HCT116 (cell line): ENCODE measurements at regions not wholly inside any gene's neighbourhood (a gene's known extent, or its start where the extent isn't known, plus 50 kb on each side); places are given as distances from the start of the nearest gene placed in this dataset.
"Not testable (repeated sequence)": the region's sequence is repeated elsewhere in the genome, so short reads cannot be mapped to it uniquely, and the experiment has no call there.

Experiments used
- ATAC-seq: fragments of 200-7000 bp; cut with Tn5 transposase; 2 replicates; pipeline ENCODE4 v1.9.1; 2020; ENCODE audit warnings: mild to moderate bottlenecking, moderate library complexity
- BruUV-seq: library from RNA; stranded (reverse); fragments of 400-500 nt; replicated peaks from 2 replicates; lab custom pipeline; 2021; lab: Mats Ljungman, UMichigan
- CTCF ChIA-PET: fragments of 300-600 bp; sonication (Branson Sonifier 250); formaldehyde crosslinking; loops from one replicate; lab custom pipeline; 2021; ENCODE audit warnings: antibody characterized with exemption; lab: Charles Lee
- POLR2A ChIA-PET: fragments of 300-600, 350-600 bp; sonication (Branson Sonifier 250); formaldehyde crosslinking; loops from one replicate; lab custom pipeline; 2021; ENCODE audit warnings: antibody characterized with exemption; lab: Charles Lee
- RAD21 ChIA-PET, 2 experiments: fragments of 300-600 bp; sonication (Branson Sonifier 250); formaldehyde crosslinking; loops; one replicate each; lab custom pipeline; 2023; ENCODE audit warnings: low total read pairs in 2 of 2; ENCODE audit not compliant: uncharacterized antibody in 2 of 2, unreplicated experiment in 2 of 2, low non-redundant PET in 1 of 2; lab: Charles Lee
- DNase-seq: peaks from one replicate; pipeline ENCODE4 v3.0.0-alpha.2; 2010; ENCODE audit warnings: low read depth, low spot score
- H2AFZ ChIP-seq: fragments of 200-600 bp; shearing (Covaris generic), sonication (generic); 2 replicates; pipeline ENCODE4 v1.6.1; 2017; ENCODE audit warnings: low read depth, mixed run types, mixed read lengths, antibody characterized with exemption, low read length; ENCODE audit not compliant: poor library complexity, severe bottlenecking
- H3K27ac ChIP-seq: 2 replicates; pipeline ENCODE4 v1.5.1; 2012; ENCODE audit warnings: low read depth, low read length
- H3K27me3 ChIP-seq: fragments of 200-600 bp; sonication (generic); 2 replicates; pipeline ENCODE4 v1.6.1; 2016; ENCODE audit warnings: mixed run types, low read length, mixed read lengths; ENCODE audit not compliant: insufficient read depth
- H3K36me3 ChIP-seq, 2 experiments: fragments of 200-500 bp in 1 of 2; fragments of 200-600 bp in 1 of 2; sonication (Bioruptor generic) in 1 of 2; sonication (generic) in 1 of 2; 2 replicates each; pipeline versions ENCODE4 v1.5.1 to v1.6.1; 2014 to 2016; ENCODE audit warnings: low read length in 2 of 2, inconsistent platforms in 1 of 2, mixed read lengths in 1 of 2, mixed run types in 1 of 2; ENCODE audit not compliant: insufficient read depth in 2 of 2, control insufficient read depth in 1 of 2
- H3K4me1 ChIP-seq, 2 experiments: fragments of 200-600 bp in 1 of 2; sonication (generic) in 1 of 2; 2 replicates each; pipeline versions ENCODE4 v1.5.1 to v1.6.1; 2012 to 2017; ENCODE audit warnings: low read length in 2 of 2, inconsistent platforms in 1 of 2, mild to moderate bottlenecking in 1 of 2, mixed read lengths in 1 of 2, mixed run types in 1 of 2, moderate library complexity in 1 of 2; ENCODE audit not compliant: insufficient read depth in 2 of 2, control insufficient read depth in 1 of 2
- H3K4me2 ChIP-seq: fragments of 200-600 bp; sonication (generic); 2 replicates; pipeline ENCODE4 v1.6.1; 2017; ENCODE audit warnings: mixed run types, low read length, mixed read lengths
- H3K4me3 ChIP-seq, 2 experiments: fragments of 200-600 bp in 1 of 2; sonication (generic) in 1 of 2; replicated peaks in 1 of 2; 2 replicates each; pipeline ENCODE4 v1.5.1; 2011 to 2016; ENCODE audit warnings: low read length in 2 of 2, control low read depth in 1 of 2, low read depth in 1 of 2, mild to moderate bottlenecking in 1 of 2, mixed read lengths in 1 of 2, mixed run types in 1 of 2
- H3K79me2 ChIP-seq: fragments of 200-600 bp; sonication (generic); 2 replicates; pipeline ENCODE4 v1.6.1; 2017; ENCODE audit warnings: mild to moderate bottlenecking, mixed run types, low read length, moderate library complexity, mixed read lengths; ENCODE audit not compliant: insufficient read depth
- H3K9ac ChIP-seq: fragments of 200-600 bp; sonication (generic); 2 replicates; pipeline ENCODE4 v1.6.1; 2016; ENCODE audit warnings: low read length, mixed read lengths
- H3K9me2 ChIP-seq: fragments of 200-600 bp; sonication (generic), shearing (Covaris generic); 2 replicates; pipeline ENCODE4 v1.6.1; 2017; ENCODE audit warnings: mixed run types, mild to moderate bottlenecking, moderate library complexity; ENCODE audit not compliant: insufficient read depth
- H3K9me3 ChIP-seq, 2 experiments: fragments of 200-500 bp in 1 of 2; fragments of 200-600 bp in 1 of 2; sonication (Bioruptor generic) in 1 of 2; sonication (generic) in 1 of 2; 2 replicates each; pipeline ENCODE4 v1.6.1; 2014 to 2017; ENCODE audit warnings: low read length in 2 of 2, mixed read lengths in 2 of 2, inconsistent platforms in 1 of 2, low read depth in 1 of 2, mild to moderate bottlenecking in 1 of 2, mixed run types in 1 of 2, moderate library complexity in 1 of 2; ENCODE audit not compliant: control insufficient read depth in 1 of 2, insufficient read depth in 1 of 2
- H4K20me1 ChIP-seq: fragments of 200-600 bp; sonication (generic), shearing (Covaris generic); 2 replicates; pipeline ENCODE4 v1.6.1; 2017; ENCODE audit warnings: mixed run types, mild to moderate bottlenecking, moderate library complexity; ENCODE audit not compliant: insufficient read depth
- RAD21 ChIP-seq: IDR thresholded peaks from 2 replicates; pipeline ENCODE4 v1.6.1; 2012; ENCODE audit warnings: low read depth, mild to moderate bottlenecking
- SRF ChIP-seq: IDR thresholded peaks from 2 replicates; pipeline ENCODE4 v1.6.1; 2012; ENCODE audit warnings: low read depth
- ZNF274 ChIP-seq: fragments of 200-500 bp; sonication (Bioruptor generic); IDR thresholded peaks from 2 replicates; pipeline ENCODE4 v1.6.1; 2014; ENCODE audit warnings: mild to moderate bottlenecking, low read depth, low read length, inconsistent platforms
- intact Hi-C: fragments of 100-400 bp; cut with micrococcal nuclease; formaldehyde crosslinking; loops from 2 replicates; pipeline ENCODE4 v1.10.0; 2022

DNA sequence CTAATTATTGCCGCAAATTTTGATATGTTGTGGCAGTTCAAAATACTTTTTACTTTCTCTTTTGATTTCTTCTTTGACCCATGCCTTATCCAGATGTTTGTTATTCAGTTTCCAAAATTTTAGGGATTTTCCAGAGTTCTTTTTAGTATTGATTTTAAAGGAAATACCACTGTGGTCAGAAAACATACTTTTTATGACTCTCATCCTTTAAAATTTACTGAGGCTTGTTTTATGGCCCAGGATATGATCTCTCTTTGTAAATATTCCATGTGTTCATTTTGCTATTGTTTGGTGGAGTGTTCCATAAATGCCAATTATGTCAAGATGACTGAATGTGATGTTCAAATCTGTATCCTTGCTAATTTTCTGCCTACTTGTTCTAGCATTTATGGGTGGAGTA, 272.3 kb upstream of the DIPK2B start:
- ATAC-seq, result no peak
- Histone ChIP-seq H3K27me3 (no peaks in the 10 kb centered on the region), H3K36me3 (peaks cover 0 to 25% of the 10 kb centered on the region in 2 experiments; a peak in 2 of 4 replicates), H3K4me1 (peaks cover 0 to 3% of the 10 kb centered on the region in 2 experiments; a peak in 1 of 4 replicates), H3K27ac (no peak overlapping the region), H3K4me2 (no peak overlapping the region), H3K9ac (no peak overlapping the region), H2AFZ (no peak overlapping the region), H4K20me1 (no peaks in the 10 kb centered on the region), H3K9me3 (no peaks in the 10 kb centered on the region; a peak in 1 of 4 replicates), H3K9me2 (no peaks in the 10 kb centered on the region), H3K4me3 (no peak overlapping the region), H3K79me2 (no peaks in the 10 kb centered on the region)
- RAD21 ChIA-PET, result no interaction called here
- TF ChIP-seq ZNF274, result no peak
- TF ChIP-seq SRF, result no peak
- TF ChIP-seq RAD21, result no peak
- POLR2A ChIA-PET, result no interaction called here
- BruUV-seq, result no TSS peak
- DNase-seq, result no peak
- CTCF ChIA-PET, result no interaction called here
- intact Hi-C loops, result no loop called here

DNA sequence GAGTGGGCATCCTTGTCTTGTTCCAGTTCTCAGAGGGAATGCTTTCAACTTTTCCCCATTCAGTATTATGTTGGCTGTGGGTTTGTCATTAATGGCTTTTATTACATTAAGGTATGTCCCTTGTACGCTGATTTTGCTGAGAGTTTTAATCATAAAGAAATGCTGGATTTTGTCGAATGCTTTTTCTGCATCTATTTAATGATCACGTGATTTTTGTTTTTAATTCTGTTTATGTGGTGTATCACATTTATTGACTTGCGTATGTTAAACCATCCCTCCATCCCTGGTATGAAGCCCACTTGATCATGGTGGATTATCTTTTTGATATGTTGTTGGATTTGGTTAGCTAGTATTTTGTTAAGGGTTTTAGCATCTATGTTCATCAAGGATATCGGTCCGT, 266.9 kb upstream of the DIPK2B start:
- BruUV-seq, POLR2A ChIA-PET: not testable (repeated sequence)

DNA sequence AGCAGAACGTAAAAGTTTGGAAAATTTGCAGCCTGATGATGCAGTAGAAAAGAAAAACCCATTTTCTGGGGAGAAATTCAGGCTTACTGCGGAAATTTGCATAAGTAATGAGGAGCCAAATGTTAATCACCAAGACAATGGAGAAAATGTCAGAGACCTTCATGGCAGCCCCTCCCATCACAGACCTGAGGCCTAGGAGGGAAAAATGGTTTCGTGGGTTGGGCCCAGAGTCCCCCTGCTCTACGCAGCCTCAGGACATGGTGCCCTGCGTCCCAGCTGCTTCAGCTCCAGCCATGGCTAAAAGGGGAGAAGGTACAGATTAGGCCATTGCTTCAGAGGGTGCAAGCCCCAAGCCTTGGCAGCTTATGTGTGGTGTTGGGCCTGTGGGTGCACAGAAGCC, 255.1 kb upstream of the DIPK2B start:
- H4K20me1 ChIP-seq, intact Hi-C loops, CTCF ChIA-PET, POLR2A ChIA-PET, H3K27ac ChIP-seq, H3K79me2 ChIP-seq, H3K9me2 ChIP-seq, BruUV-seq, H3K9me3 ChIP-seq, H3K9ac ChIP-seq, H2AFZ ChIP-seq, RAD21 ChIA-PET, H3K4me2 ChIP-seq, DNase-seq, ATAC-seq, H3K27me3 ChIP-seq, H3K36me3 ChIP-seq, H3K4me3 ChIP-seq: not testable (repeated sequence)
- H3K4me1 ChIP-seq, result peaks cover 4 to 13% of the 10 kb centered on the region in 2 experiments

More for the DNA sequence above, 266.9 kb upstream of the DIPK2B start:
- H2AFZ ChIP-seq, CTCF ChIA-PET, H3K9me3 ChIP-seq, H3K27ac ChIP-seq, H3K4me2 ChIP-seq, DNase-seq, H3K9me2 ChIP-seq, ATAC-seq, intact Hi-C loops, RAD21 ChIA-PET, H4K20me1 ChIP-seq, H3K4me1 ChIP-seq, H3K27me3 ChIP-seq, H3K9ac ChIP-seq, H3K36me3 ChIP-seq, H3K4me3 ChIP-seq, H3K79me2 ChIP-seq: not testable (repeated sequence)
